Esophagus mucosa (tissue), 1 donor: ENCODE measurements at regions not wholly inside any gene's neighbourhood (a gene's known extent, or its start where the extent isn't known, plus 50 kb on each side); places are given as distances from the start of the nearest gene placed in this dataset.
A peak's percentile ranks its signal among the peaks of the same experiment; 100 is the strongest.
"Not testable (repeated sequence)": the region's sequence is repeated elsewhere in the genome, so short reads cannot be mapped to it uniquely, and the experiment has no call there.

ENCODE experiments used
- ATAC-seq: fragments of 200-7000 bp; cut with Tn5 transposase; one replicate; pipeline ENCODE4 v1.9.1; 2020
- donor health status: DM: yes; HTN: yes; CAD: no.

DNA sequence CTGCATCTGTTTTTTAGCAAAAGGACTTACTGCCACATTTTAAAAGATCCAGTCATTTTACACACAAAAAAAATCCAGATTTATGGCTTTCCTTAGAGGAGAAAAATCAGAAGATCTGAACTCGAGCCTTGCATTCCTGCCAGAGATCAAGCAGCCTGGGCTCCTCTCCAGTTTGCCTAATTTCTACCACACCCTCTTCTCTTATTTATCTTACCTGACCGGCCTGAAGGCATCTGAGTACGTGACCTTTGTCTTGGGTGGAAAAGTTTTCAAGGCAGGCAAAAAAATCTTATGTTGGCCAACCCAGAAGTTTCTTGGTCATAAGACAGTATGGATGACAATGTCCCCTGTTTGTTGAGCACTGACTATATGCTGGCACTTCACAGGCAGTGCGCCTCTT, 60.3 kb downstream of the CHRD start:
- peak; percentile 56 for ATAC-seq

DNA sequence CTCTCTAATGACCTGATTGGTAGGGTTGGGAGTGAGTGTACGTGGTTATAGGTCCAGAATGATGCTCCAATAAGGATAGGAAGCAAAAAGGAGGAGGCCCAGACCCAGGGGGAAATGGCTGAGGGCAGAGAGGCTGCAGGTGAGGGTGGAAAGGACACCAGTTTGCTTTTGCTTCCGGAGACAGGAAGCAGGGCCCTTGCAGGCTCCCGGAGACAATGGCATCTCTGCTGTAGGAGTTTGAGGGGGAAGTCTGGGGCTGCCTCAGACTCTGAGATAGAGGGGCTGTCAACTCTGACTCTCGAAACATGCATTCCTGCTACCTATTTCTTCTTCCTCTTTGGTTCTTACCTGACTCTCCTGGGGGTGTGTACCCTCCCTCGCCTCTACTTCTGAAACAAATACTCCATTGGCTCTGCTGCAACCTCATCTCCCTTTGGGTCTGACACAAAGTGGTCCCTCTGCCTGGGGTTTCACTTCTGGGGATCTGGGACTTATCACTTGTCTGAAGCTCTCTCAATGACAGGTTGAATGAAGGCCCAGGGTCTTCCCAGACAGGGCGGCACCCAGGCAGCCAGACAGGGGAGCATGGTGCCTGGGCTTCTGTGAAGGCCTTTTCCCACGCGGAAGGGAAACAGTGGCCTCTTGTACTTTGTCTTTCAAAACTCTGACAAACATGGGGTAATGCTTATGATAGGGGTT, 61.5 kb downstream of the CHRD start:
- ATAC-seq: no peak

DNA sequence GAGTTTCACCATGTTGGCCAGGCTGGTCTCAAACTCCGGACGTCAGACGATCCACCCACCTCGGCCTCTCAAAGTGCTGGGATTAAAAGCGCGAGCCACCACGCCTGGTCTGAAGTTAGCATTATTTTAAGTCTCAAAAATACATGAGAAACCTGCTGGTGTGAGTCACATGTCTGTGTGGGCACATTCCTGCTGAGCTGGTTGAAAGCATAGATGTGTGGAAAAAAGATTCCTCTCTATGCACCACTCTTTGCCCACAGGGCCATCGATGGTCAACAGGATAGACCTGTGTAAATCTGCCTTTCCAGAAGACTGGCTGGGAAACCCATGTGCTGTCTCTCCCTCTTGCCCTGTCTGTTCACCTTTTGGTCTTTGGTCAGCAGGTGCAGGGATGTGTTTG, 63.5 kb downstream of the CHRD start:
- peak; percentile 89 for ATAC-seq

DNA sequence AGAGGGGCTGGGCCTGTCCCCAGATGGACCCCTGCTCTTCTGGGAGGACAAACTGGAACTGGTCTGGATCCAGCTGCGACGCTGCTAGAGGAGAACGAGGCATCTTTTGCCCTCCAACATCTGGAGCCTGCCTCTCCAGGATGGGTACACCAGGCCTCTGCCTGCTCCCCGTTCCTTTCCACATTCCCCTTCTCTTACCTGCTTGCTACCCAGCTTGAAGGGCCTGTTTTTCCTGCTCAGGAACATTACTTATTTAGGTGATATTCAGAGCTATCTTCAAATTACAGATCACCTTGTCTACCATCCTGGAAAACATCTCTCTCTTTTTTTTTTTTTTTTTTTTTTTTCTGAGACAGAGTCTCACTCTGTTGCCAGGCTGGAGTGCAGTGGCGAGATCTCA, 64.0 kb downstream of the CHRD start:
- ATAC-seq: peak; percentile 75

DNA sequence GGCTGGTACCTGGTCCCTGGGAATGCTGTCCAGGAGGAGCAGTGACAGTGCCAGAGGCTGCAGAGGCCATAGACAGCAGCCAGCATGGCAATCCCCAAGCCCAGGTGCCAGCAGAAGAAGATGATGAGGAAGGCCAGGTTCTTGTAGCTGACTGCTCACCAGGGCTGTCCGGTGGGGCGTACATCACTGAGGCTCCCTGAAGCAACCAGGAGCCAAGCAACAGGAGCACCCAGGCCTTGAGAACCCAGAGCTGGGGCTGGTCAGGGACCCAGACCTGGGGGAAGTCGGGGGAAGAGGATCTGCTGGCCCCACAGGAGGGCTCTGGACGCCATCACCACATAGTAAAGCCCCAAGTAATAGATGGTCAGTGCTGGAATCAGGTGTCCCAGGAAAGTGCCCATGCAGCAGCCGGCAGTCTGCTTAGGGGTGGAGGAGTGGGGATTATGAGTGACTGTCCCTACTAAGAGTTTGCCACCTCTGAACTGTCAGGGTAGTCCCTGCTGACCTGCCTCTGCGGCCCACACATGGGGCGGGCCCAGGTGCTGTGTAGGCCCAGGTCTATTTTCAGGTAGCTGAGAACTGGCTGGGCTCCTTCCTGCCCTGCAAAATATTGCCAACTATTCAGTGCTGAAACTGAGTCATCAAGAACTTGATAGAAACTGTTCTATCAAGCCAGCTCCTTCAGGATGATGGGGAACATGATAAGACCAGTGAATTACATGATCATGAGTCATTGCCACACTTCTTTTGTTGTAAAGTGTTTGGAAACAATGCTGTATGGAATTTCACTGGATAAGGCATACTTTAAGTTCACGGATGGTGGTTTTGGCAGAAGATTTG, 68.7 kb downstream of the CHRD start:
- ATAC-seq: peak; percentile 91

DNA sequence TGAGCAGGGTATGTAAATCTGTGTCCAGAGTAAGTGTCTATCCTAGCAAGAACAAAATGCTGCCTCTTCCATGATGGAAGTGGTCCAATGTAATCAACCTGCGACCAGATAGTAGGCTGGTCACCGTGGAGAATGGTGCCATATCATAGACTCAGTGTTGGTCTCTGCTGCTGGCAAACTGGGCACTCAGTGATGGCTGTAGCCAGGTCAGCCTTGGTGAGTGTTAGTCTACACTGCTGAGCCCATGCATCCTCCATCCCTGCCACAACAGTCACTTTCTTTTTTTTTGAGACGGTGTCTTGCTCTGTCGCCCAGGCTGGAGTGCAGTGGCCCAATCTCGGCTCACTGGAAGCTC, 69.3 kb downstream of the CHRD start:
- ATAC-seq: no peak

DNA sequence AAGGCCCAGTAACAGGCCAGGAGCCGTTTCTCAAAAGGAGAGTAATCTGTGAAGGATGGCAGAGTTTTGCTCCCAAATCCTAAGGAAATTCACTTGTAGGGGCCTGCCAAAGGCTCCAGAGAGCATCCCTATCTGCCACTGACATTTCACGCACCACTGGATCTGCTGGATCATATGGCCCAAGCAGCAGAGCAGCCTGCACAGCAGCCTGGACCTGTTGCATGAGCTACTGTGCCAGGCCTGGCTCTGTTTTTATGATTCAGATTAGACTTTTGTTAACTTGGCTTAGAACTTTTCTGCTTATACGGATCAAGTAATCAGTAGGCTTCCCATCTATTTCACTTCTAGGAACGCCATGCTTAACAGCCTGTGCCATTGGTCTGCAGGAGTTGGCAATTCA, 70.7 kb downstream of the CHRD start:
- peak; percentile 37 for ATAC-seq

DNA sequence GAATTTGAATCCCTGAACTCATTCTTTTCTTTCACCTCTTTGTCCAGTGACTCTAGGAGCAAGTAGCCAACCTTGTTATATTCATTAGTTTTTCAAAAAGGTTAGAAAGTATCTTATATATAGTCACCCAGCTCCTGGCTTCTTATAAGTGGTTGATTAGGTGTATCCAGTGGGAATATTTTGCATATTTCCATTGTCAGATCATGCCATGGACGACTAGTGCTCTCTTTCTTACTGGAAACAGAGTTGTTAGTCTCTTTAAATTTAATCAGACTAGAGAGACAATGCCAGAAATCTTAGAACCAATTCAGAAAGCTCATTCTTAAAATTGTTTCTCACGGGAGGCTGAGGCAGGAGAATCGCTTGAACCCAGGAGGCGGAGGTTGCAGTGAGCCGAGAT, 73.4 kb downstream of the CHRD start:
- no peak for ATAC-seq

DNA sequence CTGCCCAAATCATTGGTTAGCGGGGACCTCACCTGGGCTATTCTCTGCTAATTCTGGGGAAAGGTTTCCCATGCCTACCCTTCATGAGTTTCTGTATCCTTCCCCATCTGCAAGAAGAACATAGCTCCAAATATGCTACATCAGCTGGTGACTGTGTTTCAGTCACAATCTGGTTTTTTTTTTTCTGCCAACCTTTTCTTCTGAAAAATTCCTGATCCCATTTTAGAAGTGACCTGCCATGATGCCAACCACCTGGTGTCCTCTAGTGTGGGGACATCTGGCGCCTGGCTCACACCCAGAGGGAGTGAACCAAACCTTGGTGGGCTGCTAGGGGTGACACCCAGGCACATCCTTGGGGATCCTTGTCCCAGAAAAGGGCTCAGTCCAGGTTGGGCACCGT, 76.1 kb downstream of the CHRD start:
- ATAC-seq: no peak

DNA sequence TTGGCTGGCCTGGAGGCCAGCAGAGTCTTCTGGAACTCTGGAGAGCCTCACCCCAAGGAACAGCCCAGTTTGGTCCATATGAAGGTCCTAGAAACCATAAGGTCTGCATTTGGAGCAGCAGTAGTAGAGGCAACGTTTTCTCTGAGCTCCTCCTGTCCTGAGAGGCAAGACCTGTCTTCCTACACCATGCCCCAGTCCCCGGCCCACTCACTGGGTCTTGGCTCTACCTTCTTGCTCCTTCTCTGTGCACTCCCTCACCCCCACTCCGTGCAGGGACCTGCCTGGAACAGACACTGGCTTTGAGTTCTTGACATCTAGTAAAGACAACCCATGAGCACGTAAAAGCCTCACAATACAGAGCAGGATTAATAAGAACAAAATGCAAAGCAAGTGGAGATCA, 76.6 kb downstream of the CHRD start:
- ATAC-seq: peak; percentile 20

DNA sequence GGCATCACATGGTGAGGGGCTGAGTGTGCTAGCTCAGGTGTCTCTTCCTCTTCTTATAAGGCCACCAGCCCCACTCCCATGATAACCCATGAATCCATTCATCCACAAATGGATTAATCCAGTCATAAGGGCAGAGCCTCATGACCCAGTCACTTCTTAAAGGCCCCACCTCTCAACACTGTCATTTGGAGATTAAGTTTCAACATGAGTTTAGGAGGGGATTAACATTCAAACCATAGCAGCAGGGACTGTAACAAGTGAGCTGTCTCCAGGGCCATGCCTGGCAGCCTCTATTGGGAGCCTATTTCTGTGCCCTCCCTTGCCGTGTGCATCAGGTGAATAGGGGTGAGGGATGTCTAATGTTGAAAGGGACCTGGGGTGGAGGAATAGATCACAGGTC, 77.5 kb downstream of the CHRD start:
- peak; percentile 58 for ATAC-seq

DNA sequence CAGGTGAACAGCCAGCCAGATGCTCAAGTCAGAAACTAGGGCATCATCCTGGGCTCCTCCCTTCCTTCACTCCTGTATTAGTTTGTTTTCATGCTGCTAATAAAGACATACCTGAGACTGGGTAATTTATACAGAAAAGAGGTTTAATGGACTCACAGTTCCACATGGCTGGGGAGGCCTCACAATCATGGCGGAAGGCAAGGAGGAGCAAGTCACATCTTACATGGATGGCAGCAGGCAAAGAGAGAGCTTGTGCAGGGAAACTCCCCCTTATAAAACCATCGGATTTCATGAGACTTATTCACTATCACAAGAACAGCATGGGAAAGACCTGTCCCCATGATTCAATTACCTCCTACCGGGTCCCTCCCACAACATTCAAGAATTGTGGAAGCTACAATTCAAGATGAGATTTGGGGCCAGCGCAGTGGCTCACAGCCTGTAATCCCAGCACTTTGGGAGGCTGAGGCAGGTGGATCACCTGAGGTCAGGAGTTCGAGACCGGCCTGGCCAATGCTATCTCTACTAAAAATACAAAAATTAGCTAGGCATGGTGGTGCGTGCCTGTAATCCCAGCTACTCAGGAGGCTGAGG, 78.0 kb downstream of the CHRD start:
- ATAC-seq: not testable (repeated sequence)

DNA sequence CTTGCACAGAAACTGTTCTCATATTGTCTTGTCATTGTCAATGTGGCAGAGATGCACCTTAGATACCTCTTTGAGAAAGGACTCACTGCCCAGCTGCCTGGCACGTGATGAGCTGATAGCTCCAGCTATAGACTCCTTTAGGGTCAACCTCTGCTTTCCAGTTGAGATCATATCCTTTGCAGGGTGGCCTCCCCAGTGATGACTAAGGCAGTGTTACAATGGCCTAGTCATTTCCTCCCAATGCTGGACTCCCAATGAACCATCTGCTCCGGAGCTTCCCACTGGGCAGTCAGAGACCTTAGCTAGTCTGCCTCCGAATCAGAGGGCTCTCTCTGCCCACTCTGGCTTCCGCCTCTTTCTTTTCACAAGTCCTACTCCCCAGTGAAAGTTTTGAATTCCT, 79.5 kb downstream of the CHRD start:
- ATAC-seq: peak; percentile 60

DNA sequence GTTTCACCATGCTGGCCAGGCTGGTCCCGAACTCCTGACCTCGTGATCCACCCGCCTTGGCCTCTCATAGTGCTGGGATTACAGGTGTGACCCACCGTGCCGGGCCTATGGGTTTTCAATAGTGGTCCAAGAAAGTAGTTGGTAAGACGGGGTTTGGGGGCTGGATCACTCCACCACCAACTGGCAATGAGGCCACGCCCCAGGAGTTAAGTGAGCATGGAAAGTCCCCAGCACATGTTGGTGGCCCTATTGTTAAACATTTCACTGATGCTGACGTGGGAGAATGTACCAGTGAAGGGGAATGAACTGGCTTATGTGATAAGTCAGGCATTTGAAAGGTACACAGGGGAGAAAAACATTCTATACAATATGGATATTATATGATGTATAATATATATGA, 80.4 kb downstream of the CHRD start:
- no peak for ATAC-seq

DNA sequence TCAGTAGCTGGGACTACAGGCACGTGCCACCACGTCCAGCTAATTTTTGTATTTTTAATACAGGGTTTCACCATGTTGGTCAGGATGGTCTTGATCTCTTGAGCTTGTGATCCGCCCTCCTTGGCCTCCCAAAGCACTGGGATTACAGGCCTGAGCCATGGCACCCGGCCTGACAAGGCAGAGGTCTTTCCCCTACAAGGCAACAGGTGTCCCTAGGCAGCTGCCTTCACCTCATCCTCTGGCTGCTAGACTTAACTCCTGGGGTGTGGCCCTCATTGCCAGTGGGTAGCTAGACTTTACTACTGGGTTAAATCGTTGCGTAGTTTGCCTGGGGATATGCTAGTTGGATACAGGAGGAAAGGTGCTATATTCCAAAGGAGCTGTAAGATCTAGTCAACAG, 81.4 kb downstream of the CHRD start:
- no peak for ATAC-seq

DNA sequence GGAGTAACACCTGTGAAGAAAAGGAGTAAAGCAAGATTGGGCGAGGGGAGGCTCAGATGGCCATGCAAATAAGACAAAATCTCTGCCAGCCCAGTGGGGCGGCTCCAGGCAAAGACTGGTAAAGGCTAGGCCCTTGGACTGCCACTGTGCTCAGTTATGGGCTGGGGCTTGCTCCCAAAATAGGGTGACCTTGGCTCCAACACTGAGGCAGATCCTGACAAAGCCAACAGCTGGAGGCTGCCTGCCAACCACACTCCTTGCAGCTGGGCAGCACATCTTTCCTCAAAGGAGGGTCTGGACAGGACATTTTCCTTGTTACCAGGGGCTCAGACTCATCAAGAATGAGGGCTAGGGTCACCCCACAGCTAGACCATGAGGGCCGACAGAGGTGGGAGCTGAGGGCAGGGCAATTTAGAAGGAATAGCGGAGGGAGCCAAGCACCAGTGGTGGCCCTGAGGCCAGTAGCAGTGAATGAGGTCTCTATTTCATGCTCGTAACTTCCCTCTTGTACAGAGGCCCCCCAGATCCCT, 86.1 kb downstream of the CHRD start:
- ATAC-seq: no peak

DNA sequence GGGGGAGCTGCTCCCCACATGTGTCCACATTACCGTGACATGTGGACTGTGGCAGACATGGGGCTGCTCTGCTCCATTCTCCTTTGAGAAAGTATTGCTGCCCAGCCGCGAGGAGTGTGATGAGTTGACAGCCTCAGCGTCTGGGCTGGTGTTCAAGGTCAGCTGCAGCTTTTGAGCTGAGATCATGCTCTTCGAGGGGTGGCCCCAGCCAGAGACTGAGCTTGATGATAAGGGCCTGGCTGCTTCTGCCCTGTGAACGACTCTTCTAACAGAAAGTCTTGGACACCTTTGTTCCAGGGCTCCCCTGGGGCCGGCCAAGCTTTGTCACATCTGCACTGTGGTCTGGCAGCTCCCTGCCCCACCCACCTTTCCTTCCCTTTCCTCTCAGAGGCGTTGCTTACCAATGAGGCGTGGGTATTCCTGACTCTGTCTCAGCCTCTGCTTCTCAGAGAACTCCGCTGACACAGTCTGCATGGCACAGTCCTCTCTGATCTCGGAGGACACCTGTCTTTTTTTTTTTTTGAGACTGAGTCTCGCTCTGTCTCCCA, 86.6 kb downstream of the CHRD start:
- no peak for ATAC-seq

DNA sequence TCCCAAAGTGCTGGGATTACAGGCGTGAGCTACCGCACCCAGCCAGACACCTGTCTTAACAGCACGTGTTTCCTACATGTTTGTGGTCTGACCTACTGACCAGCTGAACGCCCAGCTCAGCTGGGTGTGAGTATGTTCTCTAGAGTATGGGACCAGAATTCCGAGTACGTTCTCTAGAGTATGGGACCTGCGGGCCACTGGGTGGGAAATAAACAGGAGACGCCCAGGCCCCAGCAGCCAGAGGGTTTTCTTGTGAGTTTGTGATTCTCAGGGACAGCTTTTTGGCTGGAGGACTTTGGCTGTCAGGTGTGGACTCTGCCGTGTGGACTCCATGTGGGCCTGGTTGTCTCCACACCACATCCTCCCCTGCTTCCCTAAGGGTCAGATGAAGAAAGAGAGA, 87.3 kb downstream of the CHRD start:
- ATAC-seq: no peak

DNA sequence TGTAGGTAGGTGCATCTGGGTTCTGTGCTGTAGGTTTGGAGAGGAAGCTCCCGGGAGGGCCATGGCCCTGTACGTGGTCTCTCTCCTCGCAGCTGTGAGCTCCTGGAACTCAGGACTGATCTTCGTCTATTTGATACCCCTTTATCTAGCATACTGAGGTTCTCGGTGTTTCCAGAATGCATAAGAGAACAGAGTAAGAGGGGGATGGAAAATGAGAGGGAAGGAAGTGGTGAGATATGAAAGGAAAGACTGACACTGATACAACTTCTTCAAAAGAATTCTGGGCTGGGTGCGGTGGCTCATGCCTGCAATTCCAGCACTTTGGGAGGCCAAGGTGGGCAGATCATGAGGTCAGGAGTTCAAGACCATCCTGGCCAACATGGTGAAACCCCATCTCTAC, 90.7 kb downstream of the CHRD start:
- no peak for ATAC-seq

DNA sequence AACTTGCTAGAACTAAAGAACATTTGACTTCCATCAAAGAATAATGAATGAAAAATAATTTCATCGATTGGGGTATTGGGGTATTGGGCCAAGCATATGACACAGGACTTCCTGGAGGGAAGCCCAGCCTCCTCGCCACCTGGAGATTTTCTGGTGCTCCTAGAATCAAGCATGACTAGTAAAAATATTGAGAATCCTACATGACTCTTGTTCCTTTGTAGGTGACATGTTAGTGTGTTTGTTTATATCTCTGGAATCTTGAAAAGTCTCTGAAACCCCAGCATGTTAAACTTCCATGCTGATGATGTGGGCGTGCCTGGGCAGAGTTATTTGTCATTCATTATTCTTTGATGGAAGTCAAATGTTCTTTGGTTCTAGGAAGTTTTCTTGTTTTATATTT, 90.1 kb upstream of the EPHB3 start:
- ATAC-seq: no peak

DNA sequence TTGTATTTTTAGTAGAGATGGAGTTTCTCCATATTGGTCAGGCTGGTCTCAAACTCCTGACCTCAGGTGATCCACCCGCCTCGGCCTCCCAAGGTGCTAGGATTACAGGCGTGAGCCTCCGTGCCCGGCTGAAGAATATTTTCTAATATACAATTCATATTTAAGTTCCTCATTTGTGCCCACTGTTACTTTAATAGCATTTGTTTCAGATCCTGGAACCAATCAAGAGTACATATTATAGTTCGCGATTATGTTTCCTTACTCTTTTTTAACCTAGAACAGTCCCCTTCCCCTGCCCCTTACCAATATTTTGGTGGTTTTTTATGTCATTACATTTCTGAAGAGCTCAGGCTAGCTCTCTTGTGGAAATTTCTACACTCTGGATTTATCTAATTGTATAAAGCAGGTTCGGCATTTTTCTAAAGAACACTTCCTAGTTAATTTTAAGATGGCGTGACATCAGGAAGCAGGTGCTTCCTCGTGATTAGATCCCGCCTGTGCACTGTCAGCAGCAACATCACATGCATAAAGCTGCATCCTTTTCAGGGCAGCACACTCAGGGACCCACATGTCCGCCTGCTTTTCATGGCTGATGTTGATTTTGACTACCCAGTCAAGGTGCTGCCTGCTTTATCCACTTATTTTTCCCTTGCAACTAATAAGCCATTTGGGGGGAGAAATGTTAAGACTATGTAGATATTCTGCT, 88.7 kb upstream of the EPHB3 start:
- ATAC-seq: peak; percentile 37

DNA sequence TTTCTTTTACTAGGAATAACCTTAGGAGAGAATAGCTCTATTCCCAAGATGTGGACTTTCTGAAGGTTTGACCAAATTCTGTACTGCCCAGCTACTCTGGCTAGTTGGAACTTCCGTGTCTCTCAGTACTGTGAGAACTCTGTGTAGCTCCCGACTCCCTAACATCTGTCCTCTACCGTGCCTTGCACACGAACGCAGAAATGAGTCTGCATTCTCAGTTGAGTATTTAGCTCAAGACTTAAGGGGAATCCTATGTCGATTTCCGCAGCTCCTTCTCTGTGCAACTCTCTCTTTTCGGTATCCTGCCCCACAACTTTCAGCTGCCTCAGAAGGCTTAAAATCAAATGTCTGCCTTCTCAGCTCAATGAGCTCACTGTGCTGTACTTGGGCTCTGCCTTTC, 86.7 kb upstream of the EPHB3 start:
- ATAC-seq: no peak

DNA sequence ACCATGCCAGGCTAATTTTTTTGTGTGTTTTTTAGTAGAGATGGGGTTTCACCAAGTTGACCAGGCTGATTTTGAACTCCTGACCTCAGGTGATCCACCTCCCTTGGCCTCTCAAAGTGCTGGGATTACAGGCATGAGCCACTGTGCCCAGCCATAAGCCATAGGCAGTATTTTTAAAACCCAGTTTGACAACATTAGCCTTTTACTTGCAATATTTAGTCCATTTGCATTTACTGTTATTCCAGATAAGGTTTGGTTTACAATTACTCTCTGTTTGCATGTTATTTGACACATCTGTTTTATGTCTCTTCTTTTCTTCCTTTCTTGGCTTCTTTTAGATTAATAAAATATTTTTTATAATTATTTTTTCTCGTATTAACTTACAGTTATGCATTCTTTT, 83.6 kb upstream of the EPHB3 start:
- ATAC-seq: no peak
